AG09309 (cell line): ENCODE measurements at regions not wholly inside any gene's neighbourhood (a gene's known extent, or its start where the extent isn't known, plus 50 kb on each side); places are given as distances from the start of the nearest gene placed in this dataset.

Experiments
- DNase-seq: peaks from one replicate; pipeline ENCODE4 v3.0.0-alpha.2; 2010; ENCODE audit warnings: low read depth
- H3K4me3 ChIP-seq: 2 replicates; pipeline ENCODE4 v1.5.1; 2011; ENCODE audit warnings: mild to moderate bottlenecking, low read depth, low read length, moderate library complexity; ENCODE audit not compliant: control insufficient read depth
- TF ChIP-seq, protein P1 (sequence below): IDR thresholded peaks from 2 replicates; pipeline ENCODE4 v1.5.1; 2011; ENCODE audit warnings: mild to moderate bottlenecking, low read depth, low read length, inconsistent platforms; ENCODE audit not compliant: insufficient read depth, control insufficient read depth; ENCODE audit errors: missing control alignments

DNA sequence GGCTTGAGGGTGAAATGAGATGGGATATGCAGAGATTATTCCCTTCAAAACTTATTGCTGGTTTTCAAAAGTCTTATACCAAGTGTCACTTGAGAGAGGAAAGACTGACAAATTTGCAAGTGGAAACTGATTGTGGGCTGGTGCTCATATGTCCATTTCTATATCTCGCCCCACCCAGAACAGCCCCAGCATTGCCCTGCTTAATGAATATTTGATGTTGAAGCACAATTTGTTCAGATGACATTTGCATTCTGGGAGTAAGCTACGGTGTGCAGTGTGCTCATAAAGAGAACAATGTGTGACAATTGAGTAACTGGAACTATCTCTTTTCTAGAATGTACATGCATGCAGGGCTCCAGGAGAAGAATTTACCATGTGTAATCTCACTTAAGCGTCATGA lies 223.5 kb upstream of the TRPC5 start:
- DNase-seq: no peak
- TF ChIP-seq, protein P1, sequence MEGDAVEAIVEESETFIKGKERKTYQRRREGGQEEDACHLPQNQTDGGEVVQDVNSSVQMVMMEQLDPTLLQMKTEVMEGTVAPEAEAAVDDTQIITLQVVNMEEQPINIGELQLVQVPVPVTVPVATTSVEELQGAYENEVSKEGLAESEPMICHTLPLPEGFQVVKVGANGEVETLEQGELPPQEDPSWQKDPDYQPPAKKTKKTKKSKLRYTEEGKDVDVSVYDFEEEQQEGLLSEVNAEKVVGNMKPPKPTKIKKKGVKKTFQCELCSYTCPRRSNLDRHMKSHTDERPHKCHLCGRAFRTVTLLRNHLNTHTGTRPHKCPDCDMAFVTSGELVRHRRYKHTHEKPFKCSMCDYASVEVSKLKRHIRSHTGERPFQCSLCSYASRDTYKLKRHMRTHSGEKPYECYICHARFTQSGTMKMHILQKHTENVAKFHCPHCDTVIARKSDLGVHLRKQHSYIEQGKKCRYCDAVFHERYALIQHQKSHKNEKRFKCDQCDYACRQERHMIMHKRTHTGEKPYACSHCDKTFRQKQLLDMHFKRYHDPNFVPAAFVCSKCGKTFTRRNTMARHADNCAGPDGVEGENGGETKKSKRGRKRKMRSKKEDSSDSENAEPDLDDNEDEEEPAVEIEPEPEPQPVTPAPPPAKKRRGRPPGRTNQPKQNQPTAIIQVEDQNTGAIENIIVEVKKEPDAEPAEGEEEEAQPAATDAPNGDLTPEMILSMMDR: no peak
- no peak overlapping the region for H3K4me3 ChIP-seq

DNA sequence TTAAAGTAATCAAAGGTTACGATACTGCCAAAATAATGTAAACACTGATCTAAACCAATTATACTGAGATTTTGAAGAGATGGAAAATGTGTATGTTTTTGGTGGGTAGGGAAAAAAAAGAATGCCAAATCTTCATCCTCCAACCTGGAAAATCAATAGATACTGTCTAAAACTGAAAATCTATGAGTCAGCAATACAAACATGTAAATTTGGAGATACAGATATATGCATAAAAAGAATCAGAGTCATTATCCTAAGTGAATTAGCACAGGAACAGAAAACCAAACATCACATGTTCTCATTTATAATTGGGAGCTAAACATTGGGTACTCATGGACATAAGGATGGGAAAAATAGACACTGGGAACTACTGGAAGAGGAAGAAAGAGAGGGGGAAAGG lies 197.4 kb upstream of the TRPC5 start:
- no peak overlapping the region for H3K4me3 ChIP-seq
- TF ChIP-seq, protein P1: no peak
- no peak for DNase-seq

DNA sequence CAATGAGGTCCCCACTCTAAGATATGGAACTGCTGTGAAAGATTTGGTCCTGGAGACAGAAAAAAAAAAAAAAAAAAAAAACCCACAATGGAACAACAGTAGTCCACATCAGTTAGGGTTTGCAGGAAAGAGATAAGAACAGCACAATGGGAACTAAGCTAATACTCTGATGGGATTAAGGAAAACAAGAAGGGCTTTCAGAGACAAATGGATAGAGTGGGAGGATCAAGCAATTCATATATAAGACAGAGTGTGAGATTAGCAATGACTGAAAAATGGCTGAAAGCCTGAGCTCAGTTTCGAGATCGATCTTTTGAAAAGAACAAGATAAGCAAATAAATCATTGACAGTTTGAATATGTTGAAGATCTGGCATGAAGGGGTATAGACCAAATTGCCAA lies 188.4 kb upstream of the TRPC5 start:
- TF ChIP-seq, protein P1: no peak
- no peak overlapping the region for H3K4me3 ChIP-seq
- DNase-seq: no peak

DNA sequence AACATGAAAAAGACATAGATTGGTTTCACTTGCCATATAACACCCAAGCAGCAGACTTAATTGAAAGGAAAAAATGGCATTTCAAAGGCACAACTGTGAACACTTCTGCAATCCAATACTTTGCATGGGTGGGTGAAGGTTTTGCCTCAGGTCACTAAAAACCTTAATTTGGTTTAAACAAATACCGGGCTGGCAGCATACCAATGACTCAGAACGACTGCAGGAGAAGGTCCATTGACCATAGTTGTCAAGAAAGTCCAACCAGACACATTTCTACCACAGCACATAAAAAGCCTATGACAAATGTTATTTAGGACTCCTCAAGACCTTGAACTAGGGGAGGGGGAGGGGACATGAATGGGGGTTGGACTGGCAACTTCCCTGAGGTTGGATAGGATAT lies 183.6 kb upstream of the TRPC5 start:
- TF ChIP-seq, protein P1: no peak
- H3K4me3 ChIP-seq: no peak overlapping the region
- no peak for DNase-seq

DNA sequence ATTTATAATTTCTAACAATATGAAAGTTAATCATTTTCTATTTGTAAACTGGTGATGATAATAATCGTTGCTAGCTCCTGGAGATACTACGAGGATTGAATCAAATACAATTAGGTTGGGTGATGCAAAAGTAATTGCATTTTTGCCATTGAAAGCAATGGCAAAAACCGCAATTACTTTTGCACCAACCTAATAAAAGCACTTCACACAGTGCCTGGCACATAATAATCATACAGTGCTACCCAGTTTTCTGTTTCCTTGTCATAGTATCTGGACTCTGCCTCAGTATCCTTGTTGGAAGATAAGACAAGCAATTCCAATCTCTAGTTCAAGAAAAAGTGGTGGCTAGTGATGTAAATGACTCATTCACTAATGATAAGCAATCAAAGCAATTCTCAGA lies 176.8 kb upstream of the TRPC5 start:
- no peak for DNase-seq
- TF ChIP-seq, protein P1: no peak
- H3K4me3 ChIP-seq: no peak overlapping the region

DNA sequence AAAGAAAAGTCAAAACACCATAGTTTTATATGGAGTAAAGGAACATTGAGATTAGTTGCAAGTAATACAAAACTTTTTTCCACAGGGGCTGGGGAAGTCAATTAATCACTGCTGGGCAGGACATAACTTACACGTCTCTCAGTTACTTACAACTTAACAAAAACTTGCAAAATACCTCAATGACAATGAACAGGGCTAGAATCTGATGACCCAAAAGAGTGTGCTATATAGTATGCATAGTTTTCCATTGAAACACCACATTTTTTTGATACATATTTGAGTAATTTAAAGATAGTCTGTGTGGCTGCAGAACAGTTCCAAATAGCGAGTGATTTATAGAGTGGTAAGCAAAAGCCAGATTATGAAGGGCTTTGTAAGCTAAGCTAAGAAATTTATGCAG lies 172.3 kb upstream of the TRPC5 start:
- DNase-seq: no peak
- TF ChIP-seq, protein P1: no peak
- no peak overlapping the region for H3K4me3 ChIP-seq

DNA sequence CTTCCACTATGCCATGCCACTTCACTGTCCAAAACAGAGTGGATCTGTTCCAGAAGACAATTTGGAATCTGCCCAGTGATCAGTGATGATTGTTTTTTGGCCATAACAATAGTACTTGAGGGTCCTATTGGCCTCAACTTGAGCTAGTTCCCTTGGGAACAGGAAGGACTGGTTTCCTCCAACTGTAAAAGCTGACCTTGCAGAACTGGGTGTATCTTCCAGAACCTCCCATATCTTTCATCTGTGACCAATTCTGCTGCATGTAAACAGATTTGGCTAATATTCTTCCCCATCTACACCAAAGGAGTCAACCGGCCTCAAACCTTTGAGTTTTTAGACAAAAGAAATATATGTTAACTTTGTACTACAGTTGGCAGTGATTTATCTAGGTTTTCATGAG lies 165.1 kb upstream of the TRPC5 start:
- TF ChIP-seq, protein P1: no peak
- no peak for DNase-seq
- H3K4me3 ChIP-seq: no peak overlapping the region
